ENCODE measurements at regions not wholly inside any gene's neighbourhood (a gene's known extent, or its start where the extent isn't known, plus 50 kb on each side); places are given as distances from the start of the nearest gene placed in this dataset.

GRCh38 chr4:130424211-130424610 lies 1328.3 kb downstream of the C4orf33 start:
- no peak for DNase-seq (ENCODE audit: low read depth)
- no peak for TF ChIP-seq CTCF (IDR thresholded peaks at IDR 0.05; ENCODE audit: insufficient read depth, low read depth, low read length, missing control alignments)
- H3K4me3 ChIP-seq (ENCODE audit: low read depth, low read length), result no peak overlapping the region

DNA sequence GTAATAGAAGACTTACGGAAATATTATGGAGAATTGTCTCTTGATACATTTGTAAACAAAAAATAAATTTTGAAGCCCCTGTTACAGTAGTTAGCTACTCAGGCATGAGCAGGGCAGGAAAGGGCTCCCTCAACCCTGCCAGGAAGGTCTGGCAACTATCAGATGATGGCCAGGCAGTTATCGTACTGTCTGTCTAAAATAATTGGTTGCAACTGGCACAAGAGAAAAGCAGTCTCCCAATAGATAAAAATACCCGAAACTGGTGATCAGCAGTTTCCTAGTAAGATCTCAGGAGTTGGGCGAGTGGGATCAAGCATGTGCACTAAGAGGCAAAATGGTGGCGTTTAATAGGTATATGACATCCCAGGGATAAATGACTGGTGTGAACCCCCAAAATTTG lies 1336.3 kb downstream of the C4orf33 start:
- H3K4me3 ChIP-seq (ENCODE audit: low read depth, low read length), result no peak overlapping the region
- TF ChIP-seq CTCF (IDR thresholded peaks at IDR 0.05; ENCODE audit: insufficient read depth, low read depth, low read length, missing control alignments), result no peak
- no peak for DNase-seq (ENCODE audit: low read depth)

- no peak for TF ChIP-seq CTCF (IDR thresholded peaks at IDR 0.05; ENCODE audit: insufficient read depth, low read depth, low read length, missing control alignments)
Observed at GRCh38 chr4:130449741-130450140, 1353.8 kb downstream of the C4orf33 start.

GRCh38 chr4:130468340-130468739 lies 1372.4 kb downstream of the C4orf33 start:
- TF ChIP-seq CTCF (IDR thresholded peaks at IDR 0.05; ENCODE audit: insufficient read depth, low read depth, low read length, missing control alignments), result no peak
- no peak for DNase-seq (ENCODE audit: low read depth)

More at GRCh38 chr4:130449741-130450140, 1353.8 kb downstream of the C4orf33 start:
- DNase-seq (ENCODE audit: low read depth), result no peak
- no peak overlapping the region for H3K4me3 ChIP-seq (ENCODE audit: low read depth, low read length)

DNA sequence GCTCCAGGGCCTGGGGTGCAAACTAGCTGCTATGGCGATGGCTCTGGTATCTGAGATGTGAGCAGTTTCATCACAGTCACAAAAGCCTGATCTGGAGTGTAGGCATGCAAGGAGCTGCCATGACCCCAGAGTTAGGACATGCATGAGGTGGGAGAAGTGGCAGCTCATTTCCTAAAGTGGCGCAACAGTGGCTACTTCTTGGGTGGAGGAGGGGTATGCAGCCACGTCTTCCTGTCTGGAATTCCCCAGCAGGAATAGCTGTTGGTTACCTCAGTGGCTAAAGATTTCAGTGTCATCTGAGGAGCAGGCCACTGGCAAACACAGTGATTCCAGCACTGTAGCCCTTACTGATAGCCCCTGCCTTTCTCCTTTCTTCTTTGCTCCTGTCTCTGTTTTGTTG lies 1382.5 kb downstream of the C4orf33 start:
- H3K4me3 ChIP-seq (ENCODE audit: low read depth, low read length), result no peak overlapping the region
- TF ChIP-seq CTCF (IDR thresholded peaks at IDR 0.05; ENCODE audit: insufficient read depth, low read depth, low read length, missing control alignments), result no peak
- DNase-seq (ENCODE audit: low read depth), result no peak

More at GRCh38 chr4:130468340-130468739, 1372.4 kb downstream of the C4orf33 start:
- no peak overlapping the region for H3K4me3 ChIP-seq (ENCODE audit: low read depth, low read length)

- TF ChIP-seq CTCF (IDR thresholded peaks at IDR 0.05; ENCODE audit: insufficient read depth, low read depth, low read length, missing control alignments), result no peak
- DNase-seq (ENCODE audit: low read depth), result no peak
- no peak overlapping the region for H3K4me3 ChIP-seq (ENCODE audit: low read depth, low read length)
Observed at GRCh38 chr4:130479020-130479419, 1383.1 kb downstream of the C4orf33 start.

GRCh38 chr4:130479674-130480073 lies 1383.7 kb downstream of the C4orf33 start:
- H3K4me3 ChIP-seq (ENCODE audit: low read depth, low read length), result no peak overlapping the region
- no peak for TF ChIP-seq CTCF (IDR thresholded peaks at IDR 0.05; ENCODE audit: insufficient read depth, low read depth, low read length, missing control alignments)
- DNase-seq (ENCODE audit: low read depth), result no peak

All from GM12865 (cell line).